Ishikawa (cell line): ENCODE measurements at regions not wholly inside any gene's neighbourhood (a gene's known extent, or its start where the extent isn't known, plus 50 kb on each side); places are given as distances from the start of the nearest gene placed in this dataset.

Experiments used
- CEBPB ChIP-seq: IDR thresholded peaks from 2 replicates; pipeline ENCODE4 v1.6.1; 2012
- CREB1 ChIP-seq: IDR thresholded peaks from 2 replicates; pipeline ENCODE4 v1.6.1; 2012; ENCODE audit warnings: low read depth
- EGR1 ChIP-seq: IDR thresholded peaks from 2 replicates; pipeline ENCODE4 v1.6.1; 2012
- EP300 ChIP-seq: IDR thresholded peaks from 2 replicates; pipeline ENCODE4 v1.6.1; 2012; ENCODE audit warnings: borderline replicate concordance
- FOXM1 ChIP-seq: IDR thresholded peaks from 2 replicates; pipeline ENCODE4 v1.6.1; 2012; ENCODE audit warnings: low read depth, borderline replicate concordance
- MAX ChIP-seq: IDR thresholded peaks from 2 replicates; pipeline ENCODE4 v1.6.1; 2012
- NFIC ChIP-seq: IDR thresholded peaks from 2 replicates; pipeline ENCODE4 v1.6.1; 2012
- RAD21 ChIP-seq: IDR thresholded peaks from 2 replicates; pipeline ENCODE4 v1.6.1; 2012; ENCODE audit warnings: low read depth
- REST ChIP-seq: IDR thresholded peaks from 2 replicates; pipeline ENCODE4 v1.6.1; 2012; ENCODE audit warnings: low read depth, mild to moderate bottlenecking
- TAF1 ChIP-seq: IDR thresholded peaks from 2 replicates; pipeline ENCODE4 v1.6.1; 2012; ENCODE audit warnings: low read depth, mild to moderate bottlenecking
- TCF12 ChIP-seq: IDR thresholded peaks from 2 replicates; pipeline ENCODE4 v1.6.1; 2012; ENCODE audit warnings: low read depth
- TEAD4 ChIP-seq: IDR thresholded peaks from 2 replicates; pipeline ENCODE4 v1.6.1; 2012
- USF1 ChIP-seq: IDR thresholded peaks from 2 replicates; pipeline ENCODE4 v1.6.1; 2012
- YY1 ChIP-seq: IDR thresholded peaks from 2 replicates; pipeline ENCODE4 v1.6.1; 2012; ENCODE audit warnings: low read depth
- ZBTB7A ChIP-seq: IDR thresholded peaks from 2 replicates; pipeline ENCODE4 v1.6.1; 2012; ENCODE audit warnings: low read depth

GRCh38 chr16:79988089-79988488 lies 387.6 kb upstream of the MAF start:
- TF ChIP-seq REST: no peak
- no peak for TF ChIP-seq MAX
- TF ChIP-seq USF1: no peak
- TF ChIP-seq TEAD4: no peak
- TF ChIP-seq EP300: no peak
- TF ChIP-seq RAD21: no peak
- TF ChIP-seq ZBTB7A: no peak
- no peak for TF ChIP-seq CEBPB
- TF ChIP-seq TCF12: no peak
- no peak for TF ChIP-seq NFIC
- no peak for TF ChIP-seq FOXM1
- no peak for TF ChIP-seq CREB1
- TF ChIP-seq YY1: no peak
- TF ChIP-seq TAF1: no peak
- no peak for TF ChIP-seq EGR1

DNA sequence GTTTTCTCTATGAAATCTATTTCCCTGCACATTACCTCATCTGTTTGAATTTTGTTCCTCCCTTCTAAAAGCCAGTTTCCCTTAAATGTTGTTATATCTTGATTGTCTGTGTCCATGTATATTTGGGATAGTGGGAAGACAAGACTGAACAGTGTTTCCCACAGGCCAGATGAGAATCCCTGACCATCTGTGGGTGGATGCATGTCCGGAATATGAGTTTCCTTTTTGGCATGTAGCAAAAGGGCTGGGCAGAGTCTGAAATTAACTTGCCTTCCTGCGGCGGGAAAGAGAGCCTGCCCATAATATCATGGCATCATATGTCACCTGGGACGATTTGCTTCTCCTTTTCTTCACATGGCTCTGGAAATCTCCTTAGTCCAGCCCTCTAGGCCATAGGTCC lies 385.8 kb upstream of the MAF start:
- TF ChIP-seq CEBPB (no peak), EP300 (no peak), RAD21 (no peak), NFIC (no peak), TEAD4 (no peak), EGR1 (no peak), YY1 (no peak), TCF12 (no peak), FOXM1 (no peak), CREB1 (no peak), REST (no peak), TAF1 (no peak), MAX (no peak), USF1 (no peak), ZBTB7A (no peak)

- TF ChIP-seq RAD21 (no peak), CREB1 (no peak), TEAD4 (no peak), REST (no peak), MAX (no peak), USF1 (no peak), TAF1 (no peak), NFIC (no peak), ZBTB7A (no peak), CEBPB (no peak), EP300 (no peak), EGR1 (no peak), TCF12 (no peak), YY1 (no peak), FOXM1 (no peak)
Observed at GRCh38 chr16:79985606-79986005, 385.1 kb upstream of the MAF start.

GRCh38 chr16:79982862-79983261 lies 382.3 kb upstream of the MAF start:
- no peak for TF ChIP-seq EP300
- TF ChIP-seq TCF12: no peak
- TF ChIP-seq RAD21: no peak
- TF ChIP-seq TAF1: no peak
- TF ChIP-seq NFIC: no peak
- TF ChIP-seq EGR1: no peak
- TF ChIP-seq TEAD4: no peak
- no peak for TF ChIP-seq CEBPB
- TF ChIP-seq MAX: no peak
- TF ChIP-seq YY1: no peak
- TF ChIP-seq USF1: no peak
- TF ChIP-seq REST: no peak
- TF ChIP-seq ZBTB7A: no peak
- TF ChIP-seq FOXM1: no peak
- no peak for TF ChIP-seq CREB1
